Smooth muscle cell (in vitro differentiated cells): ENCODE measurements at regions not wholly inside any gene's neighbourhood (a gene's known extent, or its start where the extent isn't known, plus 50 kb on each side); places are given as distances from the start of the nearest gene placed in this dataset.

Source experiments
- DNase-seq: peaks from one replicate; lab custom pipeline; 2025; ENCODE audit not compliant: unreplicated experiment; lab: John Stamatoyannopoulos, UW
- H2AFZ ChIP-seq: fragments of 200-600 bp; sonication (generic); 2 replicates; pipeline ENCODE4 v1.6.0; 2016; ENCODE audit warnings: antibody characterized with exemption, low read depth, mild to moderate bottlenecking
- H3F3A ChIP-seq: fragments of 200-600 bp; sonication (generic); 2 replicates; pipeline ENCODE4 v1.6.0; 2017; ENCODE audit warnings: antibody characterized with exemption, low read depth
- H3K27ac ChIP-seq: fragments of 200-600 bp; sonication (generic); 2 replicates; pipeline ENCODE4 v1.5.1; 2016; ENCODE audit warnings: low read depth, mild to moderate bottlenecking
- H3K27me3 ChIP-seq: fragments of 200-600 bp; sonication (generic); 2 replicates; pipeline ENCODE4 v1.6.1; 2016; ENCODE audit warnings: low read depth, mild to moderate bottlenecking
- H3K36me3 ChIP-seq: fragments of 200-600 bp; sonication (generic); 2 replicates; pipeline ENCODE4 v1.5.1; 2016; ENCODE audit warnings: low read depth
- H3K4me1 ChIP-seq: fragments of 200-600 bp; sonication (generic); 2 replicates; pipeline ENCODE4 v1.5.1; 2016; ENCODE audit warnings: low read depth
- H3K4me2 ChIP-seq: fragments of 200-600 bp; sonication (generic); 2 replicates; pipeline ENCODE4 v1.6.0; 2016; ENCODE audit warnings: mild to moderate bottlenecking
- H3K4me3 ChIP-seq: fragments of 200-600 bp; sonication (generic); 2 replicates; pipeline ENCODE4 v1.5.1; 2016; ENCODE audit warnings: mild to moderate bottlenecking
- H3K79me2 ChIP-seq: fragments of 200-600 bp; sonication (generic); 2 replicates; pipeline ENCODE4 v1.6.0; 2016; ENCODE audit warnings: low read depth, mild to moderate bottlenecking
- H3K9ac ChIP-seq: fragments of 200-600 bp; sonication (generic); 2 replicates; pipeline ENCODE4 v1.6.0; 2016; ENCODE audit warnings: low read depth
- H3K9me3 ChIP-seq: fragments of 200-600 bp; sonication (generic); replicated peaks from 2 replicates; pipeline ENCODE4 v1.5.1; 2016; ENCODE audit warnings: low read depth
- H4K20me1 ChIP-seq: fragments of 200-600 bp; sonication (generic); 2 replicates; pipeline ENCODE4 v1.6.0; 2016; ENCODE audit warnings: low read depth
- WGBS: methylation state at CpG from one replicate; pipeline ENCODE4 v1.1.7; 2016; ENCODE audit warnings: low lambda C conversion rate; 5-methylcytosine and 5-hydroxymethylcytosine counted together
- TF ChIP-seq, protein P1 (sequence below): fragments of 200-600 bp; sonication (generic); IDR thresholded peaks from 2 replicates; pipeline ENCODE4 v1.5.1; 2017; ENCODE audit warnings: borderline replicate concordance, mild to moderate bottlenecking, antibody characterized with exemption; ENCODE audit not compliant: insufficient read depth, poor library complexity, severe bottlenecking

DNA sequence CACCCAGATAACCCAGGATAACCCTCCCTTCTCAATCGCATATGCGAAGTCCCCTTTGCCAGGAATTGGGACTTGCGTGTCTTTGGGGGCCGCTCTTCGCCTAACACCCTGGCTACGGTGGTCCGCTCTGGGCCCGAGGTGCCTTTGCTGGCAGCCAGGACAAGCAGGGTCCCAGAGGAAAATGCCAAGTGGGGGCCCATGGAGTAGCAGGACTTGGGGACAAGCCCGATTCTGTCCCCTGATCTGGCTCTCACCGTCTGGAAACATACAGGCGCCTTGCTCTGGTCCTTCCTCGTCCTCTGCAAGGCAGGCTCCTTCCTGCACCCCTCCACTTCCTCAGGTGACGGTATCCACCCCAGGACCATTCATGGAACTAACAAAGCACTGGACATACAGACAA is 78.1 kb upstream of the UNC5A start:
- TF ChIP-seq, protein P1, sequence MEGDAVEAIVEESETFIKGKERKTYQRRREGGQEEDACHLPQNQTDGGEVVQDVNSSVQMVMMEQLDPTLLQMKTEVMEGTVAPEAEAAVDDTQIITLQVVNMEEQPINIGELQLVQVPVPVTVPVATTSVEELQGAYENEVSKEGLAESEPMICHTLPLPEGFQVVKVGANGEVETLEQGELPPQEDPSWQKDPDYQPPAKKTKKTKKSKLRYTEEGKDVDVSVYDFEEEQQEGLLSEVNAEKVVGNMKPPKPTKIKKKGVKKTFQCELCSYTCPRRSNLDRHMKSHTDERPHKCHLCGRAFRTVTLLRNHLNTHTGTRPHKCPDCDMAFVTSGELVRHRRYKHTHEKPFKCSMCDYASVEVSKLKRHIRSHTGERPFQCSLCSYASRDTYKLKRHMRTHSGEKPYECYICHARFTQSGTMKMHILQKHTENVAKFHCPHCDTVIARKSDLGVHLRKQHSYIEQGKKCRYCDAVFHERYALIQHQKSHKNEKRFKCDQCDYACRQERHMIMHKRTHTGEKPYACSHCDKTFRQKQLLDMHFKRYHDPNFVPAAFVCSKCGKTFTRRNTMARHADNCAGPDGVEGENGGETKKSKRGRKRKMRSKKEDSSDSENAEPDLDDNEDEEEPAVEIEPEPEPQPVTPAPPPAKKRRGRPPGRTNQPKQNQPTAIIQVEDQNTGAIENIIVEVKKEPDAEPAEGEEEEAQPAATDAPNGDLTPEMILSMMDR = no peak
- Histone ChIP-seq H3F3A (no peaks in the 10 kb centered on the region), H3K4me2 (no peak overlapping the region), H3K27me3 (no peaks in the 10 kb centered on the region), H3K79me2 (no peaks in the 10 kb centered on the region), H3K9ac (no peak overlapping the region), H3K36me3 (no peaks in the 10 kb centered on the region), H3K4me1 (peaks cover 10% of the 10 kb centered on the region), H3K27ac (no peak overlapping the region), H3K4me3 (no peak overlapping the region), H3K9me3 (no peaks in the 10 kb centered on the region), H4K20me1 (no peaks in the 10 kb centered on the region), H2AFZ (no peak overlapping the region)
- DNase-seq = no peak
- 93% methylated on average over 13 of the region's 13 CpGs for WGBS

DNA sequence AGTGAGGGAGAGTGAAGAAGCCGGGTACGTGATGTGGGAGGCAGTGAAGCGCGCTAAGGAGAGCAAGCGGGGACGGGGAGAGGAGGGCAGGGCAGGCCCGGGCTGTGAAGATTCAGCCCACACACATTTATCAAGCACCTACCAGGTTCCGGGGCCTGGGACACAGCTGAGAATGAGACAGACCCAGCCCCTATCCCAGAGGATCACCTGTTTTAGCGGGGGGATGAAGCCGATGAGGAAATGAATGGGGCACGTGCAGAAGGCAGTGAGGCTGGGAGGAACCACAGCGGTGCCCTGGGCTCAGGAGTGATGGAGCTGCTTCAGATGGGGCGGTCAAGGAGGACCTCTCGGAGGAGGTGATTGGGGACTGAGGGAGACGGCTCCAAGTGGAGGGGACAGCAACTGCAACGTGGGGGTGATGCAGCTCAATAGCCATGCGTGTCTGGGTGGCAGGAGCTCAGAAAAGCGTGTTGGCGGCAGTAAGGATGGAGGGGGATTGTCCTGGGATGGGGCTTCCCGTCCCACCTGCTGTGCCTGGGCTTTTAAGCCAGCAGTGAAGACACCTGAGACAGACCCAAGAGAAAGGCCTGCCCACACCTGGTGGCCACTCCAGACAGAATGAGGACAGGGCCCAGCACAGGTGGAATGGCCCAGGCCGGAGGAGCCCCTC is 77.5 kb upstream of the UNC5A start:
- Histone ChIP-seq H3K36me3 (no peaks in the 10 kb centered on the region), H3K79me2 (no peaks in the 10 kb centered on the region), H3K4me1 (peaks cover 10% of the 10 kb centered on the region), H3K27ac (no peak overlapping the region), H4K20me1 (no peaks in the 10 kb centered on the region), H3K27me3 (no peaks in the 10 kb centered on the region), H2AFZ (no peak overlapping the region), H3K9ac (no peak overlapping the region), H3K4me3 (no peak overlapping the region), H3K9me3 (no peaks in the 10 kb centered on the region), H3K4me2 (no peak overlapping the region), H3F3A (no peaks in the 10 kb centered on the region)
- DNase-seq = no peak
- WGBS = 92% methylated on average over 21 of the region's 21 CpGs
- TF ChIP-seq, protein P1 = no peak

- no peak overlapping the region for H3K4me2 ChIP-seq
- 72% methylated on average over 31 of the region's 32 CpGs for WGBS
- no peak for DNase-seq
- no peaks in the 10 kb centered on the region for H3K79me2 ChIP-seq
- H3K4me3 ChIP-seq = no peak overlapping the region
- H3K27ac ChIP-seq = no peak overlapping the region
- no peaks in the 10 kb centered on the region for H3K9me3 ChIP-seq
- no peaks in the 10 kb centered on the region for H3K36me3 ChIP-seq
- H3K9ac ChIP-seq = no peak overlapping the region
- no peaks in the 10 kb centered on the region for H4K20me1 ChIP-seq
- no peak overlapping the region for H2AFZ ChIP-seq
- TF ChIP-seq, protein P1 = no peak
- peaks cover under 1% of the 10 kb centered on the region for H3K27me3 ChIP-seq
- H3F3A ChIP-seq = no peaks in the 10 kb centered on the region
- peaks cover 10% of the 10 kb centered on the region for H3K4me1 ChIP-seq
Observed at GRCh38 chr5:176733406-176734262, 76.7 kb upstream of the UNC5A start.
